ENCODE measurements at regions not wholly inside any gene's neighbourhood (a gene's known extent, or its start where the extent isn't known, plus 50 kb on each side); places are given as distances from the start of the nearest gene placed in this dataset.

GRCh38 chr2:236348976-236349375 is 84.8 kb upstream of the ASB18 start:
- TF ChIP-seq CTCF (IDR thresholded peaks at IDR 0.05) = no peak
- no peaks in the 10 kb centered on the region for H3K9me3 ChIP-seq
- peak; percentile 16 for DNase-seq (ENCODE audit: low spot score)
- H3K27ac ChIP-seq = no peak overlapping the region
- no peaks in the 10 kb centered on the region for H3K36me3 ChIP-seq
- no peak overlapping the region for H3K4me3 ChIP-seq
- no peaks in the 10 kb centered on the region for H3K27me3 ChIP-seq
- no peaks in the 10 kb centered on the region for H3K4me1 ChIP-seq

DNA sequence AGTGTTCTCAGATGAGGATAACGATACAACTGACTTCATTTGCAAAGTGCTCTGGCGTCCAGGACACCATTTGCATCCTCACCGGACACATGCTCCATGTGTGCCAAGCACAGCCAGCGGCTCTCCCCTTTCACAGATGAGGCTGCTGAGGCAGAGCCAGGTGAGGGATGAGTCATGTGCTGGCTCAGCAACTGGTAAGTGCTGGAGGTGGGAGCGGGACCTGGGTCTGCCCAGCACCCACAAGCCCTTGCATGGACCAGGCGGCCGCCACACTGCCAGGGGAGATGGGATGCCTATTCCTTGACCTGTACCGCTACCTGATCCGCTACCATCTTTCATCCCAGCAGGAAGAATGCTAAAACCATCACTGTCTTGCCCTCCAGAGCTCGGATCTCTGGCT is 86.2 kb upstream of the ASB18 start:
- no peaks in the 10 kb centered on the region for H3K27me3 ChIP-seq
- H3K27ac ChIP-seq = no peak overlapping the region
- TF ChIP-seq CTCF (IDR thresholded peaks at IDR 0.05) = no peak
- no peaks in the 10 kb centered on the region for H3K9me3 ChIP-seq
- no peaks in the 10 kb centered on the region for H3K4me1 ChIP-seq
- H3K36me3 ChIP-seq = no peaks in the 10 kb centered on the region
- H3K4me3 ChIP-seq = no peak overlapping the region
- DNase-seq (ENCODE audit: low spot score) = peak; percentile 51

DNA sequence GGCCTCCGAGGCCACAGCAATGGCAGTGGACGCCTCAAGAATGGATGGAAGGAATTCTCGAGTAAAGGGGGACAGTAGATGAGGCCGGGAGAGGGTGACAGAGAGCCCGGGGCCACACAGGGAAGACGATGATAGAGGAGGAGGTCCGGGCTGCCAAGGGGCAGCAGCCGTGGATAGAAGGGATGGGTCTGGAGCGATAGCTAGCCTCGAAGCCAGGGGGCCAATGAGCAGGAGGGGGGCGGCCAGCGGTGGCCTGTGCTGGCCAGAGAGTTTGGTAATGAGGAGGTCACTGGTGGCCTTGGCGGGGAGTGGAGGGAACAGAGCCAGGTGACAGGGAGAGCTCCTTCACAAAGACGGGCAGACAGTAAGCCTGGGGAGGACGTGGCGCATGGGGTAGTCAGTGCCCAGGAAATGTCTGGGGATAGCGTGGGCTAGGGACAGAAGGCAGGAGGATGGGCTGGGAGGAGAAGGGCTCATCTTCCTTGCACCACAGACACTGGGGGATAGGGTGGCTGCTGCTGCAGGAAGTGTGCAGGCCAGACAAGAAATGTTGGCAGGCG is 87.8 kb upstream of the ASB18 start:
- Histone ChIP-seq H3K4me3 (no peak overlapping the region), H3K9me3 (no peaks in the 10 kb centered on the region), H3K36me3 (no peaks in the 10 kb centered on the region), H3K27me3 (no peaks in the 10 kb centered on the region), H3K27ac (no peak overlapping the region), H3K4me1 (no peaks in the 10 kb centered on the region)
- peak; percentile 44 for DNase-seq (ENCODE audit: low spot score)
- no peak for TF ChIP-seq CTCF (IDR thresholded peaks at IDR 0.05)

DNA sequence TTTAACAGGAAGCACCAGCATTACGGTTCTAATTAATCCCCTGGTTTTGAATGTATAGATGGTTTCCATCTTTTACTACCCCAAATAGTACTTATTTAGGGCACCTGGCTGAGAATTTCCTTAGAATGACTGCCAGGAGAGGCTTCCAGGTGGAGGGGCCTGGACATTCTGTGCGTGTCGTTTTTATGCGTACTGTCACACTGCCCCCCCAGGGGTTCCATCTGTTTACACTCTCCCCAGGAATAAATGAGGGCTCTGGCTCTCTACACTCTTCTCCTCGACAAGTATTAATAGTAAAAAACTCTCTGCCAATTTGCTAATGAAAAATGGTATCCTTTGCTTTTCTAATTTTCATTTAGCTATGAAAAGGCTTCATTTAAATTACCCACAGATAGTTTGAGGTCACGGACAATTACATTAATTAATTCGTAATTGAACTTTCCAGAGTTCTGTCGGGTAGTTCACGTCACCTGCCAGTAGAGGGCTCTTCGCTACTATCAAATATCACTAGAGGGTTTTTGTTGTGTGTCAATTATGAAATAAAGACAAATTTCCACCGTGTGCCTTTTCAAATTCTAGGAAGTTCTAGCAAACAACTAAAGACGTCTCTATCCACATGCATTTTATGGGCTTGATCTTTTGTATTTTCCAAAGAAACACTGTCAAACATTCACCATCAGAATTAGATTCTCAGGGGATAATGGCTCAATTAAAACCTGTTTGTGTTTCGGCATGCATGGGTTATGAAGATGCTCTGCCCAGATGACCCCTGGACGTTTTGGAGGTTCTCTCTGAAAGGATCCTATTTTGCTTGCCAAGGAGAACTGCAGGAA is 88.8 kb upstream of the ASB18 start:
- H3K36me3 ChIP-seq = no peaks in the 10 kb centered on the region
- TF ChIP-seq CTCF (IDR thresholded peaks at IDR 0.05) = peak; percentile 81 to 87
- DNase-seq (ENCODE audit: low spot score) = peak; percentile 55
- H3K27ac ChIP-seq = no peak overlapping the region
- H3K27me3 ChIP-seq = no peaks in the 10 kb centered on the region
- H3K4me1 ChIP-seq = no peaks in the 10 kb centered on the region
- H3K4me3 ChIP-seq = no peak overlapping the region
- H3K9me3 ChIP-seq = no peaks in the 10 kb centered on the region

DNA sequence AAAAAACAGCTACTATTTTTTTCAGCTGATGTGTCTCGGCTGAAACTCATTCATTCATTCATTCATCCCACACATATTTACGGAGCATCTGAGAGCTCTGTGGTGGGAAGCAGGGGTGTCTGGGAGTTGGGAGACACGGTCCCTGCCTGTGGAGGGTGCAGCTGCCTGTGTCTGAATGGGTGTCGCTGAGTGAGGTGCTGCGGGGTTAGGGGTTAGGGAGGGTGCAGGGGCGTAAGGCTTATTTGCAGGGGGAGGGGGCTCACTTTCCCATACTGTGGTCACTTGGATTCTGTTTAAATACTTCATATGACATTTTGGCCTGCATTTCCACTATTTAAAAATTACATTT is 89.4 kb upstream of the ASB18 start:
- peak; percentile 23 for DNase-seq (ENCODE audit: low spot score)
- Histone ChIP-seq H3K9me3 (no peaks in the 10 kb centered on the region), H3K36me3 (no peaks in the 10 kb centered on the region), H3K27me3 (no peaks in the 10 kb centered on the region), H3K4me1 (no peaks in the 10 kb centered on the region), H3K27ac (no peak overlapping the region), H3K4me3 (no peak overlapping the region)
- no peak for TF ChIP-seq CTCF (IDR thresholded peaks at IDR 0.05)

All from right atrium auricular region (tissue), 2 donors.